MM.1S (cell line): ENCODE measurements at regions not wholly inside any gene's neighbourhood (a gene's known extent, or its start where the extent isn't known, plus 50 kb on each side); places are given as distances from the start of the nearest gene placed in this dataset.

Source experiments
- DNase-seq: peaks from one replicate; pipeline ENCODE4 v3.0.0-alpha.2; 2015
- H2AFZ ChIP-seq: fragments of 300-600 bp; sonication (generic); 2 replicates; pipeline ENCODE4 v1.6.0; 2016; ENCODE audit warnings: antibody characterized with exemption, low read length
- H3F3A ChIP-seq: fragments of 300-600 bp; sonication (generic); 2 replicates; pipeline ENCODE4 v1.6.1; 2016; ENCODE audit warnings: mild to moderate bottlenecking, antibody characterized with exemption, low read length, moderate library complexity, mixed read lengths; ENCODE audit not compliant: insufficient read depth
- H3K27ac ChIP-seq: fragments of 300-600 bp; sonication (generic); 2 replicates; pipeline ENCODE4 v1.5.1; 2016; ENCODE audit warnings: mild to moderate bottlenecking, low read length
- H3K27me3 ChIP-seq: fragments of 300-600 bp; sonication (generic); replicated peaks from 2 replicates; pipeline ENCODE4 v1.6.0; 2016; ENCODE audit warnings: low read length; ENCODE audit not compliant: insufficient read depth
- H3K36me3 ChIP-seq: fragments of 300-600 bp; sonication (generic); replicated peaks from 2 replicates; pipeline ENCODE4 v1.6.1; 2016; ENCODE audit warnings: mild to moderate bottlenecking, low read length, mixed read lengths; ENCODE audit not compliant: insufficient read depth
- H3K4me1 ChIP-seq: fragments of 300-600 bp; sonication (generic); 2 replicates; pipeline ENCODE4 v1.6.1; 2016; ENCODE audit warnings: low read length, mixed read lengths
- H3K4me2 ChIP-seq: fragments of 300-600 bp; sonication (generic); 2 replicates; pipeline ENCODE4 v1.6.0; 2016; ENCODE audit warnings: low read depth, low read length
- H3K4me3 ChIP-seq: fragments of 300-600 bp; sonication (generic); 2 replicates; pipeline ENCODE4 v1.5.1; 2016; ENCODE audit warnings: low read length, mixed read lengths
- H3K79me2 ChIP-seq: fragments of 300-600 bp; sonication (generic); 2 replicates; pipeline ENCODE4 v1.6.1; 2016; ENCODE audit warnings: mixed run types, low read length, mixed read lengths
- H3K9ac ChIP-seq: fragments of 300-600 bp; sonication (generic); 2 replicates; pipeline ENCODE4 v1.6.1; 2016; ENCODE audit warnings: low read length, mixed read lengths
- H3K9me2 ChIP-seq: fragments of 300-600 bp; sonication (generic); replicated peaks from 2 replicates; pipeline ENCODE4 v1.6.1; 2016; ENCODE audit warnings: mild to moderate bottlenecking, low read length, mixed read lengths; ENCODE audit not compliant: insufficient read depth
- H3K9me3 ChIP-seq: fragments of 300-600 bp; sonication (generic); replicated peaks from 2 replicates; pipeline ENCODE4 v1.6.1; 2016; ENCODE audit warnings: mild to moderate bottlenecking, low read length, mixed read lengths; ENCODE audit not compliant: insufficient read depth
- H4K20me1 ChIP-seq: fragments of 300-600 bp; sonication (generic); 2 replicates; pipeline ENCODE4 v1.6.1; 2016; ENCODE audit warnings: mild to moderate bottlenecking, low read length, moderate library complexity, mixed read lengths; ENCODE audit not compliant: insufficient read depth
- EZH2 ChIP-seq: fragments of 300-600 bp; sonication (generic); optimal IDR thresholded peaks from 2 replicates; pipeline ENCODE3; 2017; ENCODE audit warnings: low read depth, mild to moderate bottlenecking, antibody characterized with exemption, low read length, mixed read lengths
- EZH2phosphoT487 ChIP-seq: fragments of 300-600 bp; sonication (generic); IDR thresholded peaks from 2 replicates; pipeline ENCODE4 v1.6.1; 2018; ENCODE audit warnings: antibody characterized with exemption, low read length
- TF ChIP-seq, protein P1 (sequence below): fragments of 300-600 bp; sonication (generic); IDR thresholded peaks from 2 replicates; pipeline ENCODE4 v1.5.1; 2016; ENCODE audit warnings: antibody characterized with exemption, low read length, mixed read lengths

DNA sequence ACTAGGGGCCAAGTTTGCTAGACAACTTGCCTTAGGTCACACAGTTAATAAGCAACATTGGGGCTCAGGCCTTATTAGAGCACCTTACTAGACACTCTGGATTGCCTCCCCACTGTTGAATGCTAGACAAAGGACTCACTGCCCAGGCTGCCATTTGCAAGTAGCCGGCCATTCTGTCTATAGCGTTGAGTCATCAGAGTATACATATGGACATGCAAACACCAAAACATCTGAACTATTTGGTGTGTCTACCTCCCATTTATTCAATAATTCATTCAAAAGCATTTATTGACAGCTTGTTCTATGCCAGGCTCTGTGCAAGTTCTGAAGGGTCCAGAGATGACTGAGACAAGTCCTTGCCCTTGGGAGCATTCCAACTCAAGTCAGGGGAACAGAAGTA, 181.4 kb upstream of the DPT start:
- no peaks in the 10 kb centered on the region for H3K4me1 ChIP-seq
- H3K27ac ChIP-seq: no peak overlapping the region
- no peak overlapping the region for H3K9ac ChIP-seq
- no peaks in the 10 kb centered on the region for H3K27me3 ChIP-seq
- no peaks in the 10 kb centered on the region for H3K79me2 ChIP-seq
- no peaks in the 10 kb centered on the region for H3K9me2 ChIP-seq
- H2AFZ ChIP-seq: no peak overlapping the region
- no peaks in the 10 kb centered on the region for H3F3A ChIP-seq
- H4K20me1 ChIP-seq: no peaks in the 10 kb centered on the region
- no peak for DNase-seq
- no peaks in the 10 kb centered on the region for H3K9me3 ChIP-seq
- H3K4me2 ChIP-seq: no peak overlapping the region
- TF ChIP-seq, protein P1, sequence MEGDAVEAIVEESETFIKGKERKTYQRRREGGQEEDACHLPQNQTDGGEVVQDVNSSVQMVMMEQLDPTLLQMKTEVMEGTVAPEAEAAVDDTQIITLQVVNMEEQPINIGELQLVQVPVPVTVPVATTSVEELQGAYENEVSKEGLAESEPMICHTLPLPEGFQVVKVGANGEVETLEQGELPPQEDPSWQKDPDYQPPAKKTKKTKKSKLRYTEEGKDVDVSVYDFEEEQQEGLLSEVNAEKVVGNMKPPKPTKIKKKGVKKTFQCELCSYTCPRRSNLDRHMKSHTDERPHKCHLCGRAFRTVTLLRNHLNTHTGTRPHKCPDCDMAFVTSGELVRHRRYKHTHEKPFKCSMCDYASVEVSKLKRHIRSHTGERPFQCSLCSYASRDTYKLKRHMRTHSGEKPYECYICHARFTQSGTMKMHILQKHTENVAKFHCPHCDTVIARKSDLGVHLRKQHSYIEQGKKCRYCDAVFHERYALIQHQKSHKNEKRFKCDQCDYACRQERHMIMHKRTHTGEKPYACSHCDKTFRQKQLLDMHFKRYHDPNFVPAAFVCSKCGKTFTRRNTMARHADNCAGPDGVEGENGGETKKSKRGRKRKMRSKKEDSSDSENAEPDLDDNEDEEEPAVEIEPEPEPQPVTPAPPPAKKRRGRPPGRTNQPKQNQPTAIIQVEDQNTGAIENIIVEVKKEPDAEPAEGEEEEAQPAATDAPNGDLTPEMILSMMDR: no peak
- no peak for TF ChIP-seq EZH2
- no peak for TF ChIP-seq EZH2phosphoT487
- H3K4me3 ChIP-seq: no peak overlapping the region
- no peaks in the 10 kb centered on the region for H3K36me3 ChIP-seq

DNA sequence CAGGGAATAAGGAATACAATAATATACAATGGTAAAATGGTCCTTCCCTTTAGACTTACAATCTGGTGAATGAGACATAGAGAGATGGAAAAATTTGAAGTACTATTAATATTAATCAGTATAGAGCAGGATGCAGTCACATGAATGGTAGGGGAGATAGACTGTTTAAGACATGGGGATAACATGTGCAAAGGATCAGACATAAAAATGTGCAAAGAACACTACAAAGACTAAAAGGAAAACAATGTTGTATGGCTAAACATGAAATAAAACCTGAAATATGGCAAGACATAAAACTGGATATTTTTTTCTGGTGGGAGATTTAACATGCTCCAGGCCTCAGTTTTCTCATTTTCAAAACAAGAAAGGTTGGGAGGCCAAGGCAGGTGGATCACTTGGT, 182.4 kb upstream of the DPT start:
- H4K20me1 ChIP-seq: no peaks in the 10 kb centered on the region

DNA sequence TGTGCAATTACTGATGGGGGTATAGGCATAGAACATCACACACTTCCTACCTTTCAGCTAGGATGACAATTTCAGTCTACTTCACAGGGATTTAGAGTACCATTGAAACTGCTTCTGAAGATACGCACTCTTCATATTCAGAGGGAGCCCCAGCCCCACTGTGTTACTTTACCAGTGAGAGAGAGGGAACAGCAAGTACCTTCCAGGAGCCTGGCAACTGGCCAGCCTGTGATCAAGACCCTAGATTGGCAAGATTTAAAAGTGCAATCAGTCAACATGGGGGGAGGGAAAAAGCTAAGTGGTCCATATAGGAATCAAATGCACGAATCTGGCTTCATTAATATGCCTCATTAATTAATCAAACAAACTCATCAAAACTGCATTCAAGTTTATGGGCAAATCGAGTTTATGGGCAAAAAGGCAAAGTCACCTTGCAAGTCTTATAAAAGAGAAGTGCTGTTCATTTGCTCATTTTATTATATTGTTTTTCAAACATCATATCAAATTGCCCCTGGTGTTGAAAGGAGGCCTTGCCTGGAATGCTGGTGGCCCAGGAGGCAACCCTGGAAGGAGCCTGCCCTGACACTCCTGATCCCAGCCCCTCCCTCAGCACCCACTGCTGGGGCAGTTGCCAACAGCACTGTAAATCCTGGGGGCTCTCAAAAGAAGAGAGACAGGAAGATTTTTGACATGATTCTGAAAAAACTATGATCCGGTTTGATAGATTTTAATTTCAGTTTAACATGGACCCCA, 184.9 kb upstream of the DPT start:
- Histone ChIP-seq H3K27me3 (no peaks in the 10 kb centered on the region), H3K36me3 (no peaks in the 10 kb centered on the region), H4K20me1 (no peaks in the 10 kb centered on the region), H3K4me2 (no peak overlapping the region), H3K9ac (no peak overlapping the region), H2AFZ (no peak overlapping the region), H3K4me3 (no peak overlapping the region), H3K9me2 (no peaks in the 10 kb centered on the region), H3K27ac (no peak overlapping the region), H3F3A (no peaks in the 10 kb centered on the region), H3K4me1 (no peaks in the 10 kb centered on the region), H3K79me2 (no peaks in the 10 kb centered on the region), H3K9me3 (no peaks in the 10 kb centered on the region)
- DNase-seq: no peak
- TF ChIP-seq EZH2phosphoT487: no peak
- TF ChIP-seq EZH2: no peak
- TF ChIP-seq, protein P1: no peak

More for the DNA sequence above, 182.4 kb upstream of the DPT start:
- H3K36me3 ChIP-seq: no peaks in the 10 kb centered on the region
- no peaks in the 10 kb centered on the region for H3K4me1 ChIP-seq
- no peak overlapping the region for H3K27ac ChIP-seq
- TF ChIP-seq EZH2phosphoT487: no peak
- H3K9me2 ChIP-seq: no peaks in the 10 kb centered on the region
- H2AFZ ChIP-seq: no peak overlapping the region
- no peak overlapping the region for H3K4me2 ChIP-seq
- no peak overlapping the region for H3K4me3 ChIP-seq
- no peak for DNase-seq
- H3F3A ChIP-seq: no peaks in the 10 kb centered on the region
- H3K79me2 ChIP-seq: no peaks in the 10 kb centered on the region
- H3K9ac ChIP-seq: no peak overlapping the region
- H3K9me3 ChIP-seq: no peaks in the 10 kb centered on the region
- H3K27me3 ChIP-seq: no peaks in the 10 kb centered on the region

DNA sequence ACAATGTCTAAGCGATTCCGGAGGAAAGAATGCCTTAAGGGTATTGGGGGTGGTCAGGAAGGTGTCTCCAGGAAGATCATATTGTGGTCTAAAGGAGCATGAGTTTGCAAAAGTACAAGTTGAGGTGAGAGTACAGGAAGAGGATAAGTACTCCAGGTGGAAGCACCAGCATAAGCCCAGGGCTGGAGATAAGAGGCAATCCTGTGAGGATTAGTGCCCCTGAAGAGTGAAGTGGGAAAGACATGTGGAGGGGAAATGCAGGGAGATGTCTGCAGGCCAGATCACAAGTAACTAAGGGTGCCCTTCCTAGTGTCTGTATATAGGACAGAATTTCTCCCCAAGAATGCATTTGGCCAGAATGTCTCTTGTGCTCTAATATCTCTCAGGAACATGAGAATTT, 188.3 kb upstream of the DPT start:
- no peaks in the 10 kb centered on the region for H3K36me3 ChIP-seq
- H3F3A ChIP-seq: no peaks in the 10 kb centered on the region
- no peaks in the 10 kb centered on the region for H3K9me2 ChIP-seq
- H3K27ac ChIP-seq: no peak overlapping the region
- H3K9ac ChIP-seq: no peak overlapping the region
- H4K20me1 ChIP-seq: no peaks in the 10 kb centered on the region
- TF ChIP-seq EZH2phosphoT487: no peak
- no peak for TF ChIP-seq EZH2
- TF ChIP-seq, protein P1: no peak
- H3K9me3 ChIP-seq: no peaks in the 10 kb centered on the region
- DNase-seq: no peak
- 0 out of 2 replicates have a peak, but pooled peaks cover 4% of the 10 kb centered on the region for H3K4me1 ChIP-seq
- H3K27me3 ChIP-seq: no peaks in the 10 kb centered on the region
- no peak overlapping the region for H3K4me2 ChIP-seq
- no peaks in the 10 kb centered on the region for H3K79me2 ChIP-seq
- H2AFZ ChIP-seq: no peak overlapping the region
- H3K4me3 ChIP-seq: no peak overlapping the region
